ENCODE measurements at regions not wholly inside any gene's neighbourhood (a gene's known extent, or its start where the extent isn't known, plus 50 kb on each side); places are given as distances from the start of the nearest gene placed in this dataset.

GRCh38 chr20:10786678-10787077 is 112.9 kb upstream of the JAG1 start:
- ChIA-PET CTCF (no interaction called here), POLR2A (no interaction called here)
- ATAC-seq (ENCODE audit: poor library complexity) (no peak), DNase-seq (no peak)
- no peaks in the 10 kb centered on the region for H3K4me1 ChIP-seq (ENCODE audit: insufficient read depth, low read length)
- H3K36me3 Mint-ChIP-seq (ENCODE audit: low read depth): no peaks in the 10 kb centered on the region
- TF ChIP-seq CTCF (IDR thresholded peaks at IDR 0.05): no peak
- no peaks in the 10 kb centered on the region for H3K36me3 ChIP-seq (ENCODE audit: insufficient read depth, low read length)
- no peak overlapping the region for H3K27ac ChIP-seq (ENCODE audit: low read depth in 1 of 2, low read length in 2 of 2)
- H3K9me3 Mint-ChIP-seq: no peaks in the 10 kb centered on the region
- no peak overlapping the region for H3K4me3 Mint-ChIP-seq
- H3K27me3 Mint-ChIP-seq: peaks cover 5% of the 10 kb centered on the region
- no peak overlapping the region for H3K27ac Mint-ChIP-seq
- H3K9me3 ChIP-seq (ENCODE audit: control insufficient read depth in 1 of 2, insufficient read depth in 1 of 2, low read length in 2 of 2): no peaks in the 10 kb centered on the region
- no peak overlapping the region for H3K4me3 ChIP-seq (ENCODE audit: low read length)
- peaks cover 0 to 8% of the 10 kb centered on the region in 2 experiments for H3K27me3 ChIP-seq (ENCODE audit: control insufficient read depth in 1 of 2, insufficient read depth in 2 of 2, low read length in 2 of 2)
- intact Hi-C loops (cut with DNase I, micrococcal nuclease): no loop called here
- H3K4me1 Mint-ChIP-seq (ENCODE audit: low read depth): no peaks in the 10 kb centered on the region

- H3K4me3 ChIP-seq (ENCODE audit: low read length): no peak overlapping the region
- no peaks in the 10 kb centered on the region for H3K9me3 ChIP-seq (ENCODE audit: control insufficient read depth in 1 of 2, insufficient read depth in 1 of 2, low read length in 2 of 2)
- TF ChIP-seq CTCF (IDR thresholded peaks at IDR 0.05): no peak
- H3K4me1 ChIP-seq (ENCODE audit: insufficient read depth, low read length): no peaks in the 10 kb centered on the region
- ATAC-seq (ENCODE audit: poor library complexity): no peak
- intact Hi-C loops (cut with DNase I, micrococcal nuclease): no loop called here
- H3K27ac Mint-ChIP-seq: no peak overlapping the region
- H3K9me3 Mint-ChIP-seq: no peaks in the 10 kb centered on the region
- ChIA-PET CTCF (no interaction called here), POLR2A (no interaction called here)
- H3K27ac ChIP-seq (ENCODE audit: low read depth in 1 of 2, low read length in 2 of 2): no peak overlapping the region
- no peak overlapping the region for H3K4me3 Mint-ChIP-seq
- no peaks in the 10 kb centered on the region for H3K4me1 Mint-ChIP-seq (ENCODE audit: low read depth)
- no peaks in the 10 kb centered on the region for H3K27me3 Mint-ChIP-seq
- H3K27me3 ChIP-seq (ENCODE audit: control insufficient read depth in 1 of 2, insufficient read depth in 2 of 2, low read length in 2 of 2): peaks cover 0 to 3% of the 10 kb centered on the region in 2 experiments
- H3K36me3 Mint-ChIP-seq (ENCODE audit: low read depth): no peaks in the 10 kb centered on the region
- H3K36me3 ChIP-seq (ENCODE audit: insufficient read depth, low read length): no peaks in the 10 kb centered on the region
- no peak for DNase-seq
These were observed 114.3 kb upstream of the JAG1 start for GRCh38 chr20:10788055-10788454.

- H3K9me3 ChIP-seq (ENCODE audit: control insufficient read depth in 1 of 2, insufficient read depth in 1 of 2, low read length in 2 of 2): peaks cover 0 to 5% of the 10 kb centered on the region in 2 experiments
- Mint-ChIP-seq H3K4me3 (no peak overlapping the region), H3K9me3 (no peaks in the 10 kb centered on the region), H3K27me3 (no peaks in the 10 kb centered on the region), H3K4me1 (ENCODE audit: low read depth) (no peaks in the 10 kb centered on the region), H3K36me3 (ENCODE audit: low read depth) (no peaks in the 10 kb centered on the region), H3K27ac (no peak overlapping the region)
- no peak for ATAC-seq (ENCODE audit: poor library complexity)
- no peak overlapping the region for H3K4me3 ChIP-seq (ENCODE audit: low read length)
- no peaks in the 10 kb centered on the region for H3K36me3 ChIP-seq (ENCODE audit: insufficient read depth, low read length)
- no peaks in the 10 kb centered on the region for H3K4me1 ChIP-seq (ENCODE audit: insufficient read depth, low read length)
- ChIA-PET CTCF (no interaction called here), POLR2A (no interaction called here)
- DNase-seq: no peak
- no peak overlapping the region for H3K27ac ChIP-seq (ENCODE audit: low read depth in 1 of 2, low read length in 2 of 2)
- intact Hi-C loops (cut with DNase I, micrococcal nuclease): no loop called here
- TF ChIP-seq CTCF (IDR thresholded peaks at IDR 0.05): no peak
- peaks cover 0 to 3% of the 10 kb centered on the region in 2 experiments for H3K27me3 ChIP-seq (ENCODE audit: control insufficient read depth in 1 of 2, insufficient read depth in 2 of 2, low read length in 2 of 2)
These were observed 115.1 kb upstream of the JAG1 start for GRCh38 chr20:10788877-10789276.

All from CD4-positive, alpha-beta T cell (primary cell).